Glomerular endothelial cell (primary cell): ENCODE measurements at regions not wholly inside any gene's neighbourhood (a gene's known extent, or its start where the extent isn't known, plus 50 kb on each side); places are given as distances from the start of the nearest gene placed in this dataset.
"Not testable (repeated sequence)": the region's sequence is repeated elsewhere in the genome, so short reads cannot be mapped to it uniquely, and the experiment has no call there.

Experiments used
- DNase-seq: peaks from one replicate; pipeline ENCODE4 v3.0.0-alpha.2; 2011; ENCODE audit warnings: low read depth, low spot score; ENCODE audit errors: extremely low read depth

DNA sequence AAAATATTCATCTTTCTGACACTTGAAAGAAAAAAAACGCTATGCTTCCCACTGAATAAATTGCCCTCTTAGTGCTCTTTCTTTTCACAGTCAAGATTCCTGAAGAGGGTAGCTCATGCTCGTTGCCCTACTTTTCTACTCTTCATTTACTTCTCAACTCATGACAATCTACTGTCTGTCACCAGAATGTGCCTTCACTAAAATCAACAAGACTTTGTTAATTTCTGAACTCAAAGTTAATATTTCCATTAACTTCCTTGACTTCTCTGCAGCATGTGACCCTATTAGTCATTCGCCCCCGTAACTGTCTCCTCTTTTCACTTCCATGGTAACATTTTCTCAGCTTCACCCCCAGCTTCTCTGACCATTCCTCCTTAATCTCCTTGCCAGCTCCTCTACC, 98.9 kb upstream of the MAPRE2 start:
- no peak for DNase-seq

DNA sequence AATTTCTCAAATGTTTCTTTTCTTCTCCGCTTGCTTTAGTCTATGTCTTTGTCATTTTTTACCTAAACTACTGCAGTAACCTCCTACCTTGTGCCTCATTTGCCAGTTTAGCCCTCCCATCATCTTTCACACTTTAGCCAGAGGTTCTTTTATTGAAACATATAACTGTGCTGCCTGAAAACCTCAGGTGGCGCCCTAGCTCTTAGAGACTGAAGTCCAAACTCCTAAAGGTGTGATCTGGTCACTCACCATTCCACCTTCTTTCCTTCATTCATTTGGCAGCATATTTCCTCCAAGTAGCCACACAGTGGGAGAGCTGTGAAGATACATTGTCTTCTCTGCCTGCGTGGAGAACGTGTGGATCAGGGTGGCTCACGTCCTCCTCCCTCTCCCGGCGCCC, 98.2 kb upstream of the MAPRE2 start:
- no peak for DNase-seq

DNA sequence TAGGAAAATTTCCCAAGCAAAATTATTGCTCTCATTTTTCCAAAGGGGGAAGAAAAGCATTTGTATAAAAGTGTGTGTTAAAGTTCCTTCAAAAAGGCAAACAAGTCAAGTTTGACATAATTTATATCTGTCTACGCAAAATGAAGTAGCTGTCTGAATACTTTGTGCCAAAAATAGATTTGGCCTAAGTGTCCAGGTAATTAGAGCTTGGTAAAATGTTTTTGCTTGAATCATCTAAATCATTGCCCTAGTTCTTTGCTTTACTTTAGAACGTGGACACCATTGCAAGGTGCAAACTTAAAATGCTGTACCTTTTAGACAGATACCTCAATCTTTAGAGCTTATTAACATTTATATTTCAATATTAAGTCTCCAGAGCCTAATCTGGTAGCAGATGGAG, 97.6 kb upstream of the MAPRE2 start:
- DNase-seq: no peak

DNA sequence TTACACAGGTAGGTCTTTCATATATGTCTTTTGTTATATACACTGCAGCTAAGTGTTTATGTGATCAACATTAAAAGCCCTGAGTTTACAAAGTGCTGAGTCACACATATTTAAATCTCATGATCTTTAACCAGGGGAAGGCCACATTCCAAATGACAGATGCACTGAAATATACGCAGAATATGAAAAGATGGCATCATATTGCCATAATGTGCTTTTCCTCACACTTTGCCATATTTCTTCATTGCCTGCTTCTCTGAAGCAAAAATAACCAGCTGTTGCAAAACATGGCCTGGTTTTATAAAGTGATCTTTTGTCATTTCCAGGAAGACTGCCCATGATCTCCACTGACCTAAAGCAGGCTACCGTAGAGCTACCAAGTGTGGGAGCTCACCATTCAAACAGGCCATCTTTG, 93.5 kb upstream of the MAPRE2 start:
- DNase-seq: no peak

DNA sequence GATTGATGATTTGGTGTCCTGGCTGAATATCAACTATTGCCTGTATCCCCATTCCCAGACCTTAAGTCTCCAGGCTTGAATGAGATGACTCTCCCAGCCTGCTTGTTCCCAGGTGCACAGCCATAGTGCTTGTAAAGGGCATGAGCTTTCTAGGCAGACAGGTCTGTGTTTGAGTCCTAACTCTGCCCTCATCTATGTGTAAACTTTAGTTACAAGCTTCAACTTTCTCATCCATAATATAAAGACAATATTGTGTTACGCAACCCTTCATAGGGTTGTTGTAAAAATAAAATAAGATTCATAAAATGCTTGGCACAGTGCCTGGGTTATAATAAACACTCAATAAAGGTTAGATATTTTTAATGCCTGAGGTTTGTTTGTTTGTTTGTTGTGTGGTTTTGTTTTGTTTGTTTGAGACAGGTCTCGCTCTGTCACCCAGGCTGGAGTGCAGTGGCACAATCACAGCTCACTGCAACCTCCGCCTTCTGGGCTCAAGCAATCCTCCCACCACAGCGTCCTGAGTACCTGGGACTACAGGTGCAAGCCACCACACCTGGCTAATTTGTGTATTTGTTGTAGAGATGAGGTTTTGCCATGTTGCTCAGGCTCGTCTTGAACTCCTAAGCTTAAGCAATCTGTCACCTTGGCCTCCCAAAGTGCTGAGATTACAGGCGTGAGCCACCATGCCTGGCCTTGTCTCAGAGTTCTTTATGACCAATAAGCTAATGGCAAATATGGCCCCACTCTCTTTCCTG, 89.4 kb upstream of the MAPRE2 start:
- DNase-seq: no peak

DNA sequence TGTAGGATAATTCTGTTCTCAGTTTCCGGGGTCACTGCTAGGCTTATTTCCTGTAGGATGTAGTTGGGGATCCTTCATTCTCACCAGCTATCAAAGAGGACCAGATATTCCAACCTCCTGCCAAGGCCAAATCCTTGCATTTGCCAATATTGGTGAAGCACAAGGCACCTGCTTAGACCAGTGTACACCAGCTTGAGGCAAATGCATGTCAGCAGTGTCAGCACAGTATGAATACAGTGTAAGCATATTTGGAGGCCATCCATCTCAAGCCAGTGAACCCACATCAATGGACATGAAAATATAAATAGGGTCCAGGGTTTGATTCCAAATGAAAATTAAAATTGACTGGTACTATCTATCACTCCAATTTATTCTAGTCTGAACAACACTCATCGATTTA, 88.0 kb upstream of the MAPRE2 start:
- no peak for DNase-seq

DNA sequence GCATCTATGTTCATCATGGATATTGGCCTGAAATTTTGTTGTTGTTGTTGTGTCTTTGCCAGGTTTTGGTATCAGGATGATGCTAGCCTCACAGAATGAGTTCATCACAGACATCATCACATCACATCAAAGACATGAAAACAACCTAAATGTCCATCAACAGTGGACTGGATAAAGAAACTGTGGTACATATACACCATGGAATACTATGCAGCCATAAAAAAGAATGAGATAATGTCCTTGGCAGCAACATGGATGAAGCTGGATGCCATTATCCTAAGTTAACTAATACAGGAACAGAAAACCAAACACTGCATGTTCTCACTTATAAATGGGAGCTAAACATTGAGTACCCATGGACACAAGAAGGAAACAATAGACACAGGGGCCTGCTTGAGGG, 85.7 kb upstream of the MAPRE2 start:
- DNase-seq: not testable (repeated sequence)

DNA sequence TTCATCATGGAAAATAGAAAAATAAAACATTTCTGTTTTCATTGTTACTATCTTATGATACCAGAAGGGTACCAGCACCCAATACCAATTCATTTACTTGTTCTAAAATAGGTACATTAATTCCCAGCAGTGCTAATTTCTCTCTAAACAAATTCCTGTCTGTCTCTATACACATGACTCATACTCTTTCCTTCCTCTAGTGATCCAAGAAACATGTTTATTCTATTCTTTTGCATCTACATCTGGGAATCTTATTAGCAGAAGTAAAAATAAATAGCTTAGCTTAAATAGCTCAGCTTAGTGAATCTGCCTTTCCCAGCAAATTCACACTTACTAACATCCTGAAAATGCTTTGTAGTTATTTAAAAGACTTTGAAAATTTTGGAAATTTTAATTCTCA, 84.5 kb upstream of the MAPRE2 start:
- no peak for DNase-seq

DNA sequence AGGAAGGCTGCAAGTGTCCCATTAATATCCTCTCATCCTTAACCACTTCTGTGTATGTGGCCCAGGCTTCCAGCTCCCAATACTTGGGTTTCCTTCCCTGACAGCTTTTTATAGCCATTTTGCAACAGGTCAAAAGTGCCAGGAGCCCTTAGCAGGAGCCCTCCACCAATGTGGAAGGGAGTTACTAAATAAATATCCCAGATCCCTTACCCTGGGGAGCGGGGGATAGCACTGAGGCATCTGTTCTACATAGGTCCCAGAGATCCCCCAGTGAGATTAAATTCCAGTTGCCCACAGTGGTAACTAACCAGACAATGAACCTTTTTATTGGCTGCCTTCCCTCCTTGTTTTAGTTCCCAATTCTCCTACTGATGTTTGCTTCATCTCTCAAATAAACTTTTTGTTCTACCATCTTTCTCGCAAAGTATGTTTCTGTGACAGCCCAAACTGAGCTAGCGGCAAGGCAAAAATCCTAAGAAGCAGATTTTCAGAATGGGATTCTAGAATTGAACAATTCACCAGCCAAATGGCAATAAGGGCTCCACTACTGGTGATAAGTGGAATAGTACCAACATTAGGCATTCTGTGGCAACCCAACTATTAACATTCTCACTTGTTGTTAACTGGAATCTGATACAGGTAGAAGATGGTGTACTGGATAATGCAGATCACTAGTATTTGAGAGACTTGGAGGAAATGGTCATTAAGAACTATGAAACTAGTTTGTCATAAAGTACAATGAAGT, 83.9 kb upstream of the MAPRE2 start:
- no peak for DNase-seq

DNA sequence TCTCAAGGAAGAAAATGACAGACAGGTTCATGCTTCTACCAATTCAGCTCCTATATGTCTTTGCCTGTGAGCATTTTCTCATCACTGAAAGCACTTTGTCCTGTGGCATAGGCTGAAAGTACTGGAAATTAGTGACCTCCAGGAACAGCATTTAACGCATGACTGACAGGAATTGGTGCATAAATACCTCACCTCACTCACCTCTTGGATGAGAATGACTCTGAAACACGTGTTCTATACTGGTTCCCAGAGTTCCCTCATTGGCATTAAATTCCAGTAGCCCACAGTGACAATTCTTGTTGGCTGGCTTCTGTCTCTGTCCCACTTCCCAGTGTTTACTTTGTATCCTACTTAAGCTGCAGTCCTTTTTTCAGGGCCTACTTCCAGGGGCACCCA, 83.4 kb upstream of the MAPRE2 start:
- no peak for DNase-seq

DNA sequence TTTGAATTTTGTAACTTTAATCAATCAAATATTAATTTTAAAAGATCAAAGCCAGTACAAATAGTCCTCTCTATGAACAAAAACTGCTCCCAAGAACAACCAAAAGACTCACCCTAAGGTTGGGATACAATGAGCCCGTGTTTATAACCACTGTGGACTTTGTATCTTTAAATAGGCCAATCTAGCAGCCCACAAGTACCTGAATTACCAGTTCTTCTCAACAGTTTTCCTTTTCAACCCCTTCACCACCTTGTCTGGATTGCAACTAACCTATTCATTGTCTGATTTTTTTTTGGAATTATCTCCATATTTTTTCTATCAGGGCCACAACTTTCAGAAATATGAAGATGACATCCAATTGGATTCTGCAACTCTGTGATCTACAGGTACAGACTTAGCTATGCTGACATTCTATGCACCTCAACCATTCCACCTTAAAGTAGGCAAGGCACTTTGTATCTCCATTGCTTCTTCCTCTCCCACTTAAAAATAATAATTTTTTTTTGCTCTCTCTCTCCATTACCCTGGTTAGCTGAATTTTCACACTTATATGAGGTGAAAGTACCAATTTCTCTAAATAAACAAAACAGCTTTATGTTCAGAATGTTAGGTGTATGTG, 81.9 kb upstream of the MAPRE2 start:
- DNase-seq: no peak

DNA sequence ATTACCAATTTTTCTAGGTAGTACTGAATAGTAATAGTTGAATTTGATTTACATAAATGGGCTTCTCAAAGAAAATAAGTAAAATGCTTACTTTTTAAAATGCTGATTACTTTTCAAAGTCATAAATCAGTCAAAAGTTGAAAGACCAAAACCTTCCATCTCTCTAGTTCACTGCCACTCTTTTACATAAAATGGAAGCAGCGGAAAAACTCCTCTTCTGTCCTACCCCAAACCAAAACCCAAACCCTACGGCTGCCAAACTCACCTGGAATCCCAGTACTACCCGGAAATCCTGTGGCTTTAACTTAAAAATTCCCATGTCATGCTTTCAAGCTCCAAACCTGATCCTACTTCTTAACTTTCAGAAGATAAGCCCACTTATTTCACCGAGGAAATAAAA, 81.2 kb upstream of the MAPRE2 start:
- no peak for DNase-seq

DNA sequence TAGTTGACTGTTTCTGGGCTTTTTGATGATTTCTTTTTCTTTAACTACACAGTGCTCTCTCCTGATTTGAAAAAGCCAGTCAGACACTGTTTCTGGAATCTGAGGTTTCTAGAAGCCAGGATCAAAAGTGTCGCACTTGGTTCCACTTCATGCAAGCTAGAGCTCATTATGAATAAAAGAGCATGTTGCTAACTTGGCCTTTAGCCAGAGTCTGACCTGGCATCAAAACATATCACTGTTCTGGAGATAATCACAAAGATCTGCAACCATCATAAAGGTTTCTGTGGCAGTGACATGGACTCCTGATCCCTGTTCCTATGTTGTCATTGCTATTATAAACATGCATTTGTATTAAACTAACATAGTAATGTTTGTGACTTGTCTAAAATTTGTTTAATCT, 76.1 kb upstream of the MAPRE2 start:
- no peak for DNase-seq

DNA sequence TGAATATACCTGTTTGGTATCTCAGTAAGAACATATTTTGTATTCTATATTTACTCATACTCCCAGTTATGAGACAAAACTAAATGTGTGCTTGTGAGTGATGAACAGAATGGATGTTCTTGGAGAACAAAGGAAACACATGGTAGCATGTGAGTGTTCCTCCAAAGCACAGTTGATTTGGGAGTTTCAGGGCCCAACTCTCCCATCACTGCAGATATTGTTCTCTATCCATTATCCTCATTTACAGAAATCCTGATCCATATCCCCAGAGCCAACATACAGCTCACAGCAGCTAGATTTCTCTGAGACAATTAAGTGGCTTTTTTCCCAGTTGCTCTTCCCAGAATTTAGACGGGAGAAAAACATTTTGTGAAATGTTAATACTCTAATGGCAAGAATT, 75.6 kb upstream of the MAPRE2 start:
- no peak for DNase-seq

DNA sequence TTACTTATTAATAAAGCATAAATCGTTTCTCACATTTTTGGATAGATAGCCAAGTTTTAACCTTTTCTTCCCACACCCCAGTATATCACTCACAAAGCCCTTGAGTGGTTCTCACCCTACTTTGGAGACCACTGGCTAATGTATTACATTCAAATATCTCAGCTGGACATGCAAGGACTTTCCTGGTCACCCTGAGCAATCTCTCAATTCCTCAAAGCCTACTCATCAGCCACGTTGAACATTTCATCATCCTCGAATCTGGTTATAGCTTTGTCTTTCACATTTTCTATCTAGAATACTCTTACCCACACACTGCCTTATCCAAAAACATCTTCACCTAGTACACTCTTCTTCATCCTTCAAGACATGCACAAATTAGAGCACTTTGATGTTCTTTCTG, 71.1 kb upstream of the MAPRE2 start:
- no peak for DNase-seq

DNA sequence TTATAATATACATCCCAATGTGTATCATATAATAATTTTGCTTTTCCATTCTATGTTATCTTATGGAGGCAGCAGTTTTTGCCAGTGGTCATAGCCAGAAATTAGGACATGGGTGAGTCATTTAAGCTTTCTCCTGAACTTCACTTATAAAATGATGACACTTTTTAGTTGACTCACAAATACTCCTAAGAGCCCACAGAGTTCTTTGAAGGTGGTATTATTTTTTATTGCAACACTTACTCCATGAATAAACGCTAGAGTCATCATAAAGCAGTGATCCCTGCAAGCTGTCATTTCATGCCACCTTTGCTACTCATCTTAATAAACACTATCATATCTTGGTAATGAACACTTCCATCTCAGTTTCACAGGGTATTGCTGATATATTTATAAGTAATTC, 69.9 kb upstream of the MAPRE2 start:
- DNase-seq: no peak

DNA sequence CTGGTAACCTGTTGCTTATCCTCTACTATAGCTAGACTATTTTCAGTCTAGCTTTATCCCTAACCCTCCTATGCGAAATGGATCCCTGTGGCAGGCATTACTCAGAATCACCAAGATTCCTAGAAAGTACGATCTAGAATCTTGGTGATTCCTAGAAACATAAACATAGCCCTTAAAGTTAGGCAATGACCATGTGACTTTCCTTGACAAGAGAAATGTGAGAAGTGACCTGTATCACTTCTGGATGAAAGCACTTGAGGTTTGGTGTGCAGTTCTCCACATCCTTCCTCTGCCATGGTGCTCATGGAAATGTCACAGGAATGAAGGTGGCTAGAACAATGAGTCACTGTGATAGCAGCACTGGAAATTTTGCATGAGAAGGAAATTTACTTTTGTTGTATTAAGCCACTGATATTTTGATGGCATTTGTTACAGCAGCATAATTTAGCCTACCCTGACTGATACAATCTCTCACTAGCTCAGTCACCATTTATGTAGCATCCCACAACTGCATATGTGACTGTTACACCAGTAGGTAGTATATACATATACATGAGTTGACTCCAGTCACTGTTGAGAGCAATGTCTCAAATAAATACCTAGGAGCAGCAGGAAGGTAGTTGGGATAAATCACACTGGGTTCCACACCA, 68.3 kb upstream of the MAPRE2 start:
- no peak for DNase-seq

DNA sequence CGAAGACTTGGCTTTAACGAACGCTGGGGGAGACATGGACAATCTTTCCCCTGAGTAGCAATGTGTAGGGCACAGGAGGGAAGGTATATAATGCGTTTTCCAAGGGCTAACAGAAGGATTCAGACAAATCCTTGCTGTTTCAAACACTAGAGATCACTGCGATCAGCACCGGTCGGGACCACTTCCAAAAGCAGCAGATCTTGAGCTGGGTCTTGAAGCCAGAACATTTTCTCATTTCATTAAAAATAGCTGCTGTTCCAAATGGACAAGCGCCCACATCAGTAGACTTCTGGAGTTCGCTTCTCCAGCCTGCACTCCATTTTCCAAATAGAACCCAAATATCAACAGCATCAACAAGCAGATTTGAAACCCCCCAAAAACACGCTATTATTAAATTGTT, 65.1 kb upstream of the MAPRE2 start:
- no peak for DNase-seq

DNA sequence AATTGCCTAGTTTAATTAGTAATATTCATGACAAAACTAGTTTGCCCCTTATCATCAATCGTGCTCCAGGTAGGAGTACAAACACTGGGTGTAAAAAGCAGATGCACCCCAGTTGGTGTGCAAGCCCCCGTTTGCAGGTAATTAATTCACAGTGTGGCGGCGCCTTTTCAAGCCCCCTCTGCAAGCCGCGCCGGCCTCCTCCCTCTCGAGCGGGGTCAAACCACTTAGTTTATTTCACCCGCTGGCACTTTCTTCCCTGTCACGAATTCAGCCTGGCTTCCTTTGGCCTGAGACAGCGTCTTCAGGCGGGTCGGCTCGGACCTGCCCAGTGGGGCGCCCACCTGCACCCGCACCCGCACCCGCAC, 64.7 kb upstream of the MAPRE2 start:
- DNase-seq: no peak

DNA sequence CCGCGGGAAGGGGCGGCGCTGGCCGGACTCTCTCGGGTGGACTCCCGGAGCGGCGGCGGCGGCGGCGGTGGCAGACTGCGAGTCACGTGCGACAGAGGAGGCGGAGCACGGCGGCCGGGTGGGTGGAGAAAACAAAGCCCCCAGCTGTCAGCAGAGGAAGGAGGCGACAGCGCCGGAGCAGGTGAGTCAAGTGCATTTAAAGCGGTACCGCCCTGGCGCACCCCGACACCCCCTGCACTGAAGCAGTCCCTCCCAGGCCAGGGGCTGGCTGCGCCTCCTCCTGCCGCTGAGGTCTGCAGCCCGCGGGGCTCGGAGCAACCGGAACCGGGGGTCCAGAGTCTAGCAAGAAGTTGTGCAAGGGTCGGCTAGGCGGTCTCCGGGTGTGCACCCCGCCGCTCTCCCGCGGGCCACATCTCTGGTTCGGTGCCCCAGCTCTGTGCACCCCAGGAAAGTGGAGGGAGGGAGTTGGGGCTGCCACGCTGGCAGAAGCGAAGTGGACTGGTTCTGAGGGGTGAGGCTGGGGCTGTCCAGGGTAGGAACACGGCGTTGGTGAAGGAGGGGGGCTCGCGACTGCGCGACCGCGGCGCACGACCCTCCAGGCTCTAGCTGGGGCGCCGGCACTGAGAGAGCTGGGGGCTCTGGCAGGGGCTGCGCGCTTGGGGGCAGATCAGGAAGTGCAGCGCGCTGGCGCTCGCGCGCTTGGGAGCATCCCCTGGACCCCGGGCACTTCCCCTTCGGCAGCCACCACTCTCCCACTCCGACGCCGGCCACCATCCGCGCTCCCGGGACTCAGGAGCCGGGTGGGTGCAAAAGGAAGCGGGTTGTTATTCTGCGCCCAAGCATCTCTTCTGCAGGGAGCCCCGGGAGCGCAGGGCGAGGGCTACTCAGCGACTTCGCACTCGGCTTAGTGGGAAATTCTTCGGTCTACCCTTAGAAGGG, 64.0 kb upstream of the MAPRE2 start:
- DNase-seq: no peak
